GM19043 (cell line): ENCODE measurements at regions not wholly inside any gene's neighbourhood (a gene's known extent, or its start where the extent isn't known, plus 50 kb on each side); places are given as distances from the start of the nearest gene placed in this dataset.

Experiments
- ATAC-seq: cut with Tn5 transposase; IDR thresholded peaks from one replicate; pipeline ENCODE4 v1.9.1; 2021; ENCODE audit warnings: low read depth; ENCODE audit not compliant: unreplicated experiment

DNA sequence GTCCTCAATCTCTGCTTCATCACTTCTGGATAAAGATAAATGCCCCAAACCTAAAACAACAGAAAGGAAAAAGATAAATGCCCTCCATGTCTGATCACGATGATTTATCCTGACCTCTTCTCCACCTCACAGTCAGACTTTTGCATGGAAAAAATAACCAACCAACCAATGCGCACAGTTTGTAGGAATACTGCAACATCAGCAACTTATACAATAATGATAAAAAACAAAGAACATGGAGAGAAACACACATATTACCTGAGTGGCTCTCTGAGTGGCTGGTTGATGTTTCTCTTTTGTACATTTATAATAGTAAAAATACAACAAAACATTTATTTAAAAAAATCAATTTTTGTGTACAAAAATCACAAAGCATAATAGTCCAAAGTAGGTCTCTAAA, 93.0 kb upstream of the PUDP start:
- no peak for ATAC-seq

DNA sequence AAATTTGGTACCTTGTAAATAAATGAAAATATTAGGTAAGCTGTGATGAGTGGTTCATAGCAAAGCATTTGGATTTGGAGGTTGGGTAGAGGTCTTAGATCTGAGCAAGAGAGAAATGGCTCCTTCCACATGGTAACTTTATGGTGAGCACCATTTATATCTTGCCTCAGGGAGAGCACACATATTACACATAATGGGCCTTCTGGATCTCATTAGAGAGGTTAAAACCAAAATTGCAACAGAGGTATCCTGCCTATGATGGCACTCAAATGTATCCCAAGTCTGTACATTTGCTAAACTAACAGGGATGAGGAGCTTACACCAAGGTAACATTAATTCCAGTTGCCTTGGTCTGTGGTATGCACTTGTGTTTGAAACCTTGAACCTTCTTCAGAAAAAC, 87.1 kb upstream of the PUDP start:
- no peak for ATAC-seq

DNA sequence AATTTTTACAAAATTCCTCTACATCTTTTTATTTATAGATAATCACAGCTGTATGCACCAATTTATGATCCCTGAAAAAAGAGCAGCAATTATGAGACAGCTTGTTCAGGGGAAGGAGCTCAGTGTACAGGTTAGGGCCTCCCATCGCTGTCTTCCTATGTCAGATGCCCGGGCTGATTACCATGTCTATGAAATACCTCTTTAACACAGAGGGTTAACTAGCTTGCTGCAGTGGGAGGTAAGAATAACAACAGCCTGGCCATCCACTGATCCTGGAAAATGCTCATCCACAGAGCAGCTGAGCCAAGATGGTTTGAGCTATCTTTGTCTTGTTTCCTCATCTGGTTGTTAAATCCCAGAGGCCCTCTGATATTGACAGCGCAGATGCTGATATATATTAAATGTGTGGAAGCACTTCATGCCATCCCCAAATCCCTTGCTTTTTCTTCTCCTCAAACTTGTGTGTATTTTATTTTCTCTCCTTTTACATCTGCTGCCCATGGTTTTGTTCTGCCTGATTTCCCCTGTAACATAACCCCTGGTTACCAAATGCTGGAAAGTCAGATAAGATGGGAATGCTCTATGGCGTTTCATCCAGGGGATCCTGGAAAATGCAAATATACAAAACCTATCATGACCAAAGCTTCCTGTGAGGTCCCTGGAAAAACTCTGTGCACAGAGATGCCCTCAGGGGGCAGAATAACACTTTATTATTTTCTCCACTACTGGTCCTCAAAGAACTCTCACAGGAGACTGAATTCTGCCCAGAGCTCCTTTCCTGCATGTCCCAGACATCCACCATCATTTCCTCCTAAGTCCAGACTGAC, 85.8 kb upstream of the PUDP start:
- ATAC-seq: no peak

DNA sequence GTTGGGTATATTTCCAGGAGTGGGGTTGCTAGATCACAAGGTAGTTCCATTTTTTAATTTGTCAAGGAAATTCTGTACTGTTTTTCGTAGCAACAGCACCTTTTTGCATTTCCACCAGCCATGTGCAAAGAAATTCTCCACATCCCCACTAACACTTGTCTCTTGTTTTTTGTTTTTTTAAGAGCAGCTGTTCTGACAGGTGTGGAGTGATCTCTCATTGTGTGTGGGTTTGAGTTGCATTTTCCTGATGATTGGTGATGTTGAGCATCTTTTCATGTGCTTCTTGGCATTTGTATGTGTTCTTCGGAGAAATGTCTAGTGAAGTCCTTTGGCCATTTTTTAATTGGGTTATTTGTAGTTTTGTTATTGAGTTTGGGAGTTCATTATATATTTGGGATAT, 80.3 kb upstream of the PUDP start:
- no peak for ATAC-seq

DNA sequence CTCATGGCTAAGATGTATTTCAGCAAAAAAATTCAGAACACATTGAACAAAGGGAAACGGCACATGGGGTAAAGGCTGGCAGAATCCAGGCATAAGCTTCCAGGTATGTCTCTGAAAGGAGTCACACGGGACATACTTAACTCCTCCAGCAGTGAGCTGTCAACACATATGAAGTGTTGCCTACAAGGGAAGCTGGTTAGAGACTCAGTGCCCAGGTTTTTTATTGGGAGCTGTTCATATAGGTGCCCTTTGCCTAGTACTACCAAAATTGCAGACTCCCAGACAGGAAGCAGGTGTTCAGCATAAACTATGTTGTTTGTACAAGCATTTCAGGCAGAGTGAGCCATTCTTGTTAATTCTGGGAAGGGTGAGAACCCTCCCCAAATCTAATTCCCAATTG, 77.4 kb upstream of the PUDP start:
- ATAC-seq: no peak

DNA sequence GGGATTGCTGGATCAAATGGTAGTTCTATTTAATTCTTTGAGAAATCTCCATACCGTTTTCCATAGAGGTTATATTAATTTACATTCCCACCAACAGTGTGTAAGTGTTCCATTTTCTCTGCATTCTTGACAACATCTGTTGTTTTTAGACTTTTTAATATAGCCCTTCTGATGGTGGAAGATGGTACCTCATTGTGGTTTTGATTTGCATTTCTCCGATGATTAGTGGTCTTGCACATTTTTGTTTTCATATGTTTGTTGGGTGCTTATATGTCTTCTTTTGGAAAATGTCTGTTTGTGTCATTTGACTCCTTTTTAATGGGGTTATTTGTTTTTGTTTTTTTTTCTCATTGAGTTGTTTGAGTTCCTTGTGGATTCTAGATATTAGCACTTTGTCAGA, 75.3 kb upstream of the PUDP start:
- ATAC-seq: no peak

- no peak for ATAC-seq
Observed at GRCh38 chrX:7220121-7220520, 72.2 kb upstream of the PUDP start.

GRCh38 chrX:7219153-7219705, 71.3 kb upstream of the PUDP start:
- no peak for ATAC-seq

DNA sequence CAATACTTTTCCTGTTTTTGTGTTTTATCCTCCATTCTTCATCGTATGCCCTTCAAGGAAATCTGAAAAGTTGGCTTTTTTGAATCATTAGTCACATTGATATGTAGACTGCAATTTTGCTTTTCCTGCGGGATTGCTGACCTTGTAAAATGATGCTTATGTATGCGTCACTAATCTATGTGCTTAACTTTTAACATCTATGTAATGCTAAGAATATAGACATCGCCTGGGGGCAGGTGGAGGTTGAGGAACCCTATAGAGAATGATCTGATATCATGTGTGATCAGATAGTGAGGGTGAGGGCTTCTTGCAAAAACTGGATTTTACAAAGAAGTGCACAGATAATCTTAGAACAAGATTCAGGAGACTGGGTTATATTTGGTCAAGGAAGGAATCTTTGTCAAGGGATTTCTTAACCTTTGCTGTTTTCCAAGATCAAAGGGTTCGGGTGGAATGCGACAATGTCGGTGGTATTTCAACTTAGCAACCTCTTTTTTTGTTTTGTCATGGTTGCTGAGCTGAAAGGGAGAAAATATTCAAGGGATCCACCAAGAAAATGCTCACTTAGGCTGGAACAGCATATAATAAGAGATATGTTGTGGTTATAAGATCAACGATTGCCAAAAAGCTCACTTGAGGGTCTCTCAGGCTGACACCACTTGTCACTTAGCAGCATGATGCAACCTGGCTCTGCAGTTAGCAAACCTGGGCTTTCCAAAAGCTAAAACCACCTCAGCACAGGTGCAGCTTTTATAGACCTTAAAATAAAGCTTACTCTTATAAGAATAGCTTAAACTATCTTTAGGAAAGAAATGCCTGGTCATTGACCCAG, 70.6 kb upstream of the PUDP start:
- ATAC-seq: no peak

DNA sequence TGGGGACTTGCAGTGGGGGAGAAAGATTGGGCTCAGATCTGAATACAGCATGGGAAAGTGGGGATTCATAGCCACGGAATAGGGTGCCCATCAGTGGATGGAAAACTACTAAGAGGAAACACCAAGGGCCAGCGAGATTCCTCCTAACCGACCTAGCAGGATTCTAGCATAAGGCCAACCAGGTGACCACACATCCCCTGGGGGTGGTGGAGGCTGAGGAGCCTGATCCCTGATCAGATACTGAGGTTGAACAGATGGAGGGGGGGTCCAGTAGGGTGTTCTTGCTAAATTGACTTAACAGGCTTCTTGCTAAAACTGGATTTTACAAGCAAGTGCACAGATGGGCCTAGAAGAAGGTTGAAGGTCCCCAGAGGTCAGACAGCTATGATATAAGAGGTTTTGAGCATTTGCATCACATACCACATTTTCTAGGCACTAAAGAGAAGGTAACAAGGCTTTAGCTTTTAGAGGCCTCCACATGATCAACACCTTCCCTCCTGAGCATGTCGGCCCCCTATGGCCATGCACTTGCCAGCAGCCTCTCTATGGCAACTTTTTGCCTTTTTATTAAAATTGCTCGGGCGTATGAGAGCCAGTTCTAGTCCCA, 69.1 kb upstream of the PUDP start:
- ATAC-seq: no peak

DNA sequence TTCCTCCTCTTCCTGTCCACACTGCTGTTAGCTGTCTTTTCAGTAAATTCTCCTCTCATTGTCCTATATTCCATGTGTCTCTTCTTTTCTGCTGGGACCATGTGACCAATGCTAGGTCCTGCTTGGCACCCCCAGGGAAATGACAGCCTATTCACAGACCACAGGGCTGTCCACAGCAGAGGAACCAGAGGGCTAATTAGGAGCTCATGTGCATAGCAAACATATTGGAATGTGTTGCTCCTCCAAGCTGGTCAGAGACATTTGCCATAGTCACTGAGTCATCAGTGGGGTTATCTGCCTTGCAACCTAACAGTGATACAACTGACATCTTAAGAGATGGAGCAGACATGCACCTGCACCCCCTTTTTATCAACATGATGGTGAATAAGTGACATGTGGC, 67.9 kb upstream of the PUDP start:
- no peak for ATAC-seq

DNA sequence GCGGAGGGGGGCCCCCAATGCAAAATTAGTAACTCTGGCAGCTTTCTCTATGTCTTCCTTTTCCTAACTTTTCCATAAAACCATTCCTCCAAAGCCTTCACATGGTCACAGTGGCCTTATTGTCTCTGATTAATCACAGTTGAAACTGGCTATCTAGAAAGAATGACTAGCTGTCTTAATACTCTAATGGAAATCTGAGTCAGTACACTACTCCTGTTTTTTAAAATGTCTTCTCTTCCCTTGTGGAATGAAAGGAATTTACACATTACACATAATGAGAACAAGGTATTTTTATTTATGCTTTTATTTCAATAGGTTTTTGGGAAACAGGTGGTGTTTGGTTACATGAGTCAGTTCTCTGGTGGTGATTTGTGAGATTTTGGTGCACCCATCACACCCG, 66.3 kb upstream of the PUDP start:
- no peak for ATAC-seq

DNA sequence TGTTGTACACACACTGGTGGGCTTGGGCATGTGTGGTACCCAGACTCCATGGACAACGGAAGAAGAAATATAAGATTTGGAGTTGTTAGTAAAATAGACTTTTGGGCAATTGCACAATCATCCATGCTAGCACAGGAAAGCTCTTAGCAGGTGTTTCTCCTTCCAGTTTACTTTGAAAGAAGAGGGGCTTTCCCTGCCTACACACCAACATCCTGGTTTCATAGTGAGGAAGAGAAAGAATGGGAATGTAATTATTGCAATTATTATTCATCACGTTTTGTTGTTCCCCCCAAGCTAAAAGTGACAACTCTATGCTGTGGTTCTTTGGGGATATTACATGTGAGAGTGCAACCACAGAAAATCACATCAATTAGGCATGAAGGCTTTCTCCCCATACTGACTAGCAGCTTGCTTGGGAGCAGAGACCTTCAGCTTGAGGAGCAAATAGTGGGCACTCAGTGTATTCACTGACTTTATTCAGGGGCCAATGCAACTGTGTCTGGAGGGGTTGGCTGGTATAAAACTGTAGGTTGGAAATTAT, 57.2 kb upstream of the PUDP start:
- no peak for ATAC-seq

DNA sequence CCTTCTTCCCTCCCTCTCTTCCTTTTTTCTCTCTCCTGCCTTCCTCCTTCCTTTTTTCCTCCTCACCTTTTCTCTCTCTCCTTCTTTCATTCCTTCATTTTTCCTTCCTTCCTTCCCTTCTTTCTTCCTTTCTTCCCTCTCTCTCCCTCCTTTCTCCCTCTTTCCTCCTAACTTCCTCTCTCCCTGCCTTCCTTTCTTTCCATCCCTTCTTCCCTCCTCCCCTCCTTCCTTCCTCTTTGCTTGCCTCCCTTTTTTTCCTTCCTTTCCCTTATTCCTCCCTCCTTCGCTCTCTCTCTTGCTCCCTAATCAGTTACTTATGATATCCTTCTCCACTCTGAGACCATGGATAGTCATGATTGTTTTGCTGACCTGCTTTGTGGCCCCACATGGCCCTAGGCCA, 56.7 kb upstream of the PUDP start:
- ATAC-seq: no peak

- ATAC-seq: no peak
Observed at GRCh38 chrX:7202206-7202605, 54.3 kb upstream of the PUDP start.

DNA sequence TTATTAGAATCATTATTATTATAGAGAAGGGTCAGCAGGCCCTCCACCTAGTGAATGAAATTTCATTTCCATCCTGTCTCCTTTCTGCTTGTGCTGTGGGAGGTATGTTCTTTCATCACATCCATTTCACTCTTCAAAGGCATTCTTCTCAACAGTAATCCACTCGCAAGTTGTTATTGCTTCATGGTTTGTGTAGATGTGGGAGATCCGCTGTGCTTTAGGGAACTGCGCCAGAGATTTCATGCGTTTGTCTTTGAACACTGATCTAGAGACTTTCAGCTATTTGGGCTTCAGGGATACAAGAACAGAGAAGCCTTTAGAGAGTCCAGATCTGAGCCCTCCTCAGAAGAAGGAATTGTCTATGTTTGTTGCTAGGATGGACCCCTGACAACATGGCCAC, 53.5 kb upstream of the PUDP start:
- no peak for ATAC-seq

GRCh38 chrX:7198499-7198898, 50.5 kb upstream of the PUDP start:
- no peak for ATAC-seq
